HG02870 (cell line): ENCODE measurements at regions not wholly inside any gene's neighbourhood (a gene's known extent, or its start where the extent isn't known, plus 50 kb on each side); places are given as distances from the start of the nearest gene placed in this dataset.
"Not testable (repeated sequence)": the region's sequence is repeated elsewhere in the genome, so short reads cannot be mapped to it uniquely, and the experiment has no call there.

Source experiments
- ATAC-seq: cut with Tn5 transposase; IDR thresholded peaks from one replicate; pipeline ENCODE4 v1.9.1; 2021; ENCODE audit warnings: mild to moderate bottlenecking, moderate library complexity; ENCODE audit not compliant: unreplicated experiment

DNA sequence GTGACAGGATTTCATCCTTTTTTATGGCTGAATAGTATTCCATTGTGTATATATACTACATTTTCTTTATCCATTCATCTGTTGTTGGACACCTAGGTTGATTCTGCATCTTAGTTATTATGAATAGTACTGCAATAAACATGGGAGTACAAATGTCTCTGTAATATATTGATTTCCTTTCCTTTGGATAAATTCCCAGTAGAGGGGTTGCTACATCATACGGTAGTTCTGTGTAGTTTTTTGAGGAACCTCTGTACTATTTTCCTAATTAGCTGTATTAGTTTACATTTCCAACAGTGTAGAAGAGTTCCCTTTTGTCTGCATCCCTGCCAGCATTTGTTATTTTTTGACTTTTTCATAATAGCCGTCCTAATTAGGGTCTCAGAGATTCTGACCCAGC lies 201.3 kb downstream of the GIPC2 start:
- ATAC-seq: no peak

DNA sequence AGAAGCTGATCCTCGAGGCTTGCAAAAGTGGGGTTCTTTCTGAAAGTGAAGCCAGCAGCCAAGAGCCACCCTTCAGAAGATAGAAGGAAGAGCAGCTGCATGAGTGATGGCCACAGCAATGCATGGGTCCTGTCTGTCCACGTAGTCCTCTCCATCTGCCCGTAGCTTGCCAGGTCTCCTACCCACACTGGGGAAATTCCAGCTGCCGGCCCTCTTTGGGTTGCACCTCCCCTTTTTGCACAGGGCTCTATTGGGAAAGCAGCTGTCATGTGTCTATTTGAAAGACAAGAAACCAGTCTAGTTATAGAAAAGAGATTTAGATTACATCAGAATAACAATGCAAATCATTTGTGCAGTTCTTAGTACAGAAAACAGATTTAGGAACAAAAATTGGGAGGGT lies 204.4 kb downstream of the GIPC2 start:
- ATAC-seq: no peak

DNA sequence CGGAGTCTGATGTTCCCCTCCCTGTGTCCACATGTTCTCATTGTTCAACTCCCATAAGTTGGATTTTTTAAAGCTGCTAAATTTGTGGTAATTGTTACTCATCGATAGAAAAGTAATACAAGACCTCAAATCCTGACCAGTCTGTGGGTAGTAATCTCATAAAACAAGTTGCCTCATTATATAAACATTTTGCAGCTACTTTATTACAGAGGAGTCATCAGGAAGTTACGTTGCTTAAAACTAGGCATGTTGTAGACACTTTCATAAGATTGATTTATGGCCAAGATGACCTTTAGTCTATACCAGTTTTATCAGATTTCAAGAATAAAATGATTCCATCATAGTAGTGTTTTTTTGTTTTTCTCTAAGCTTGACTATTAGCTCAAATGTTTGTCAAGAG lies 208.8 kb downstream of the GIPC2 start:
- no peak for ATAC-seq

DNA sequence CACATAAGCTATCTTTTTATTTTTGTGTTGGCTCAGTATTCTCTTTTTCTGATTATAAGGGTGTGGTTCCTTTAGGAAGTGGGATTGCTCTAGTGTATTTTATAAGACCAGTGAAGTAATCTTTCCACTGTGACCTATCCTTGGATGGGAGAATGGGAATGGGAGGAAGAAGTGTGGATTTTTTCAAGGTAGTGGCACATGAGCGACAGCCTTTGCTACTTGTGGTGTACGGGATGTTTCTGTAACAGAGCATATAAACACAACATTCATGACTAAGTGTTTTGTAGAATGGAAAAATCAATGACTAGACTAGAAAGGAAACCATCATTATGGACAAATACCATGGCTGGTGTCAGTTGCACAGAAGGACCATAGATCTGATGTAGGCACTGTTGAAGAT lies 209.6 kb downstream of the GIPC2 start:
- no peak for ATAC-seq

DNA sequence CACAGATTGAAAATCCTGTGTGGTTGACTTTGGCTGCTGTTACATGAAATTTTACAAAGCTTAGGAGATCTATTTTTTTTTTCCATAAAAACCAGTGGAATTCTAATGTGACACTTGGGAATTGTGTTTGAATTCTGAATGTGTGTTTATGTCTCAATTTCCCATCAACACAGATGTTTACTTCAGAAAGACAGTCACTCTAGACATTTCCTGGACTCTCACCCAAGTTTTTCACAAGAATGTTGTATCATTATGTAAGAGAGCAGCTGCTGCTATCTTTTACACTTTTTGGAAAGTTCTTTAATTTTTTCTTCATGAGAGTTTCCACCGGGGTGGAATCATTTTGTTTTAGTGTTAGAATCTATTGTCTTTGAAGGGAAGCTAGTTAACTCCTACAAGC lies 210.1 kb downstream of the GIPC2 start:
- no peak for ATAC-seq

DNA sequence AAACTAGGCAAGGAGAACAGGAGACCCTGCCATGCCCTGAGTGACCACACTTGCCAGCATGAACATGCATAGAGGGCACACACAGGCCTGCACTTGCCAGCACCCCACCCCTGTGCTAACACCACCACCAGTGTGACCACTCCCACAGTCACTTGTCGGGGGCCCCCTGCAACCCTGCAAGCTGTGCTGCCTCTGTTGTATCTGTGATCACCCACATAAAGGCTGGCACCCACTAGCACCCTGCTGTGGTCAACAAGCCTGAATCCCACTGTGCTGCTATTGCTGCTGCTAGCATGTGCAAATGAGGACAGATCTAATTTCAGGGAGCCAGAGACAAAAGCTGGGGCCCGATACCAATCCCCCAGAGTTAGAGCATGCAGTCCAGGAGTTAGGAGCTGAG lies 217.7 kb downstream of the GIPC2 start:
- no peak for ATAC-seq

DNA sequence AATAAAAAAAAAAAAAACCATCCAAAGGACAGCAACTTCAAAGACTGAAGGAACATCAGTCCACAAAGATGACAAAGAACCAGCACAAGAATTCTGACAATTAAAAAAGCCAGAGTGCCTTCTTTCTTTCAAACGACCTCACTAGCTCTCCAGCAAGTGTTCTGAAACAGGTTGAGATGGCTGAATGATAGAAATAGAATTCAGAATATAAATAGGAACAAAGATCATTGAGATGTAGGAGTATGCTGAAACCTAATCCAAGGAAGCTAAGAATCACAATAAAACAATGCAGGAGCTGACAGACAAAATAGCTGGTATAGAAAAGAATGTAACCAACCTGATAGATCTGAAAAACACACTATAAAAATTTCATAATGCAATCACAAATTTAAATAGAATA lies 218.2 kb downstream of the GIPC2 start:
- ATAC-seq: no peak

DNA sequence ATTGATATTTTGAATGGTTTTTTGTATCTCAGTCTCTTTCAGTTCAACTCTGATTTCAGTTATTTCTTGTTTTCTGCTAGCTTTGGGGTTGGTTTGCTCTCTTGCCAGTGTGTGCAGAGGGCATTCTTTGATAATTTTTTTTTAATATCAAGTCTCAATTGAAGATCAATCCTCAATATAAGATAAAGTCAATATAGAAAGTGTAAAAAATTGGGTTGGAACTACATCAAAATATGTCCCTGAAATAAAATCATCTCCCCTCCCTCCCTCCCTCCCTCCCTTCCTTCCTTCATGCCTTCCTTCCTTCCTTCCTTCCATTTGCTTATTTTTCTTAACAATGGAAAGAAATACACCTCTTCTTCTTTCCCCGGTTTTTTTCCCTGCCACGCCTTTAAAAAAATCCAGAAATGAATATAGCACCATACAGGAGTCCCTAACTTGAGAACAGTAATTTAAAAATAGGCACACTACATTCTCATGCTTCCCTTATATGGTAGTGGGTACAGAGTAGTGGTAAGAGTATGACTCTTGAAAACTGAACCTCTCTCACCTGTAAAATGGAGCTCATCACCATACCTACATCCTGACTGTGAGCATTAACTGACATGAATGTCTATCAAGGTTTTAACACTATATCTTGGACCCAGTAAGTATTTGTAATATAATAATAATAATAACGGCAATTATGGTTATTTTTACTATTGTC lies 221.9 kb downstream of the GIPC2 start:
- no peak for ATAC-seq

DNA sequence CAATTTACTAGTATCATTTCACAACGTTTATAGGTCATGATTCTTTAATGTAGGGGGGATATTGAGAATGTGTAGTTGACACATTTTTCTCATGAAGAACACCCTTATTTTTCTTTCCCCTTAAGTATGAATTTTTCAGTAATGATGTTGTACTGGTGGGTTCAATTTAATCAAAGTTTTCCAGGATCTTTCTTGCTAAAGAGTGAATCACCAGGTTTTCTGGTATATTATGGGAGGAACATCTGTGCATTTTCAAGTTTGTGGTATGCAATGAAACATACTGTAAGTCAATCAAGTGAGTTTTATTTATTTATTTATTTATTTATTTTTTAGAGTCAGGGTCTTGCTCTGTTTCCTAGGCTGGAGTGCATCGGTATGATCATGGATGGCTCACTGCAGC lies 221.2 kb upstream of the PTGFR start:
- ATAC-seq: no peak

DNA sequence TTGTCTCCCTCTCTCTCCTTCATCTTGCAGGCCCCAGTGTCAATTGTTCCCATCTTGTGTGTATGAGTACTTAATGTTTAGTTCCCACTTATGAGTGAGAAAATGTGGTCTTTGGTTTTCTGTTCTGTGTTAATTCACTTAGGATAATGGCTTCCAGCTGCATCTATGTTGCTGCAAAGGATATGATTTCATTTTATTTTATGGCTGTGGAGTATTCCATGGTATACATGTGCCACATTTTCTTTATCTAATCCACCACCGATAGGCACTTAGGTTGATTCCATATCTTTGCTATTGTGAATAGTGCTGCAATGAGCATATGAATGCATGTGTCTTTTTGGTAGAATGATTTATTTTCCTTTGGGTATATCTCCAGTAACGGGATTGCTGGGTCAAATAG lies 219.4 kb upstream of the PTGFR start:
- not testable (repeated sequence) for ATAC-seq

DNA sequence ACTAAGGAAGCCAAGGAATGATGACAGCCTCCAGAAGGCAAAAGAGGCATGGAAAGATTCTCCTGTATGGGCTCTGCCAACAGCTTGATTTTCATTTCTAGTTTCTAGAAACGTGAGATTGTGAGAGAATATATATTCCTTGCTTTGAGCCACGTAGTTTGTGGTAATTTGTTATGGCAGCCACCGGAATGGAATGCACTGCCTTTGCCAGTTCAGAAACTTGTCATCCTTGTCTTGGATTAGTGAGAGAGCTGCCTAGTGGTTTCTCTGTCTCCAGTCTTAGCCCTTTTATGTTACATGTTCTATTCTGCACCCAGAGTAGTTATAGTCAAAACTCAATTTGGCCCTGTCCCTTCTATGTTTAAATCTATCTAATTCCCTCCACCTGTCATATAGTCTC lies 216.0 kb upstream of the PTGFR start:
- ATAC-seq: no peak

DNA sequence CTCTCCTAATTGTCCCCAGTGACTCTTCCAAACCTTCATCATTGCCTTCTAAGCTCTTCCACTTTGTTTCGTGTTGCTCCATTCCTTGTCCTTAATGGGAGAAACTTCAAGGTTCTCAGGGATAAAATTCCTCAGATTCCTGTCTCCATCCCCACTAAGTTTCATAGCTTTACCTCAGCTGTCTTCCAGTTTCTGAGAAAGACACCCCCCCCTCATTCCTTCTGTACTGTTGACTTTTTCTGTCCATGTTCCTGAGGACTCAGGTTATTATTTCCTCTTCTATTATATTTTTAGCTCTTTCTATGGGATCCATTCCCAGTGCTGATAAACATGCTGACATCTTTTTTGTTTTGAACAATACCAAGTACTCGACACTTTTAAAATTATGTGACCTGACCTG lies 215.3 kb upstream of the PTGFR start:
- ATAC-seq: no peak

DNA sequence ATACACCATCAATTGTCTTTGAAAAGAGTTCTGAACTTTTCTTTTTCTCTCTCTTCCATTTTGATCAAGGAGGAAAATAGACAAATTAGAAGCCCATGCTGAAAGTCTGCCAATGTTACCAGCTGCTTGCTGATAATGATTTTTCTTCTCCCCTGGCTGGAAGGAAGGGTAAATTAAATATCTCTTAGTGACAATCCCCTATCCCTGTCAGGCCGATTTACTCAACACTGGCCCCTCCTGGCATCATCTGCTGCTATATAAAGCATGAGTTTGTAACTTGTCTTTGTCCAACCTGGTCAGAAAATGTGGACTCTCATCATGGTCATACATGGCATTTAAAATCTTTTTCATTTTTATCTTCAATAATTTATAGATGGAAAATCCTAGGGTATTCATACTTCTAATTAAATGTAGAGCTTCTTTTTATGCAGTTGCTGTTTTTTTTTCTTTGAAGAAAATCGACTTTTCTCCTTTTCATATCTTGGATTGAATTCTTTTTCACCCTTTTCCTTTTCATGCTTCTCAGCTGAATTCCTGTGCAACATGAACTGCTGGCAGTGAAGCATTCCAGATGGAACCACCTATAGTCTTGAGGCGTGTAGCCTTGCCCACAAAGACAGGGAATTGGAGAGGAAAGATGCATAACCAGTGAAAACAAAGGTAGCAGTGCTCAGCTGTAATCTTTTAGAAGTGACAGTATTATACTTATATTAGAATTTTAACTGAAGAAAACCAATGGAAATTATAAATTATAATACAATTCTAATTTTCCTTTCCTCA lies 214.7 kb upstream of the PTGFR start:
- ATAC-seq: no peak

DNA sequence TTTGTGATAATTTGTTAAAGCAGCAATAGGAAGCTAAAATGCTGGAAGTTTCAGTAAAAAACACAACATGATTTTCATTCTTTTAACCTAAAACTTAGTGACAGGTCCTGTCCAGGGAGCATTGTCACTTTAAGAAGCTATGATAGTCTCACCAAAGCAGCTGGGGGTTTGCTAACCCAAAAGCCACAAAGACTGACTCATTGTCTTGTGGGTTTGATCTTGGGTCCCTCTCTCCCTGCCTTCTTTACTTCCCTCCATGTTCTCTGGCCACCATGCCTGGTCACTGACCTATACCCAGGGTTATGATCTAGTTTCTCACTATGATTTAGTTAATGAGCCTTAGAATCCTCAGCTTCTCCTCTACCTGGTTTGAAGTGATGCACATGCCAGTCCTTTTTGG lies 213.5 kb upstream of the PTGFR start:
- ATAC-seq: no peak

DNA sequence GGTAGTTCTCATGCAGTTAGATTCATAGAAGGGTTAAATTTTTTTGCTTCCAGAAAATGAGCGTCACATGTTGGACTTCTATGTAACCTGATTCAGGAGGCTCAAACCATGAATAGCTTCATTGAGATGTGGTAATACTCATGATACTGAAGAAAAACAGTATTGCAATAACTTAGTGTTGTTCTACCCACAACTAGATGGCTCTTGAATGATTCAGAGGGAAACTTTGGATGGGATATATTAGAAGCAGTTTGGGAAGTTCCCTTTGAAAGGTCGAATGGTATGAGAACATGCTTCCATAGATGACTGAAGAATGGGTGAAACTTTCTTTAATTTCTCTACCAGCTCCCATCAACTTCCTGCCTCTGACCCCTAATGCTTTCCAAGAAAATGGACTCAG lies 211.7 kb upstream of the PTGFR start:
- no peak for ATAC-seq

DNA sequence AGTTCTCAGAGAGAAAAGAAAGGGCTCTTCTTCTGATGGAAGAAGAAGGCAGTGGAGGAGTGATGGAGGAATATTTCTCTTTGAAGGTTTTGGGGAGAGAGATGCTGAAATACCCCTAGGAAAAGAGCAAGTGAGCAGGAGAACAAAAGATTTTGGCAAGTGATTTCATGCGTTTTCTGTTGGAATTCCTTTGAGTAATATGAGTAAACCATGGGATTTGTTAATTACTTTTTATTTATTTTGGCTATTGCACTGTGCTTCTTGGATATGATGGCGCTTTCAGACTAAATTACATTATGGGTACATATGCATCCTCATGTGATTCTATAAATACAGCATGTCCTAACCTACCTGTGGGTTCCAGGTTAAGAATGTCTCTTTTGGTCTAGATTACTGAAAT lies 210.1 kb upstream of the PTGFR start:
- ATAC-seq: no peak

DNA sequence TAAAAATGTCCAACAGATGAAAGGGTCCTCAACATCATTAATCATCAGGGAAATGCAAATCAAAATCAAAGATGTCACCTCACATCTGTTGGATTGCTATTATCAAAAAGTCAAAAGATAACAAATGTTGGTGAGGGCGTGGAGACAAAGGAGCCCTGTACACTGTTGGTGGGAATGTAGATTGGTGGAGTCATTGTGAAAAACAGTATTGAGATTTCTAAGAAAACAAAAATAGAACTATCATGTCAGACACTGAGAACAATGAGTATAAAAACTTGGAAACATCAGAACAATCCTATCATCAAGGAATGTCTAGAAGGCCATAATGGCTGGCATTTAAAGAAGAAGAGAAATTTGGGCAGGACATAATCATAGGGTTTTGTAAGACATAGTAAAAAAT lies 209.2 kb upstream of the PTGFR start:
- ATAC-seq: no peak

DNA sequence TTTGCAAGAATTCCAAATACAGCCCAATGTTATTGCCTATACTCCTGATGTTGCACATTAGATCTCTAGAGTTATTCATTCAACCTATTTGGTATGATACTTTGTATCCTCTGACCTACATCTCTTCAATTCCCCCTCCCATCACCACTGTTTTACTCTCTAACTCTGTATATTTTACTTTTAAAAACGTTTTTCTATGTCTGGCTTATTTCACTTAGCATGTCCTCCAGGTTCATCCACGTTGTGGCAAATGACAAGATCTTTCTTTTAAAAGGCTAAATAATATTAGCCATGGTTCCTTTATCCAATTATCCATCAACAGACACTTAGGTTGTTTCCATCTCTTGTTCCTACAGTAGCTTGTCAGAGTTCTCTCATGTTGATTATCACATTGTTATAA lies 207.1 kb upstream of the PTGFR start:
- no peak for ATAC-seq

DNA sequence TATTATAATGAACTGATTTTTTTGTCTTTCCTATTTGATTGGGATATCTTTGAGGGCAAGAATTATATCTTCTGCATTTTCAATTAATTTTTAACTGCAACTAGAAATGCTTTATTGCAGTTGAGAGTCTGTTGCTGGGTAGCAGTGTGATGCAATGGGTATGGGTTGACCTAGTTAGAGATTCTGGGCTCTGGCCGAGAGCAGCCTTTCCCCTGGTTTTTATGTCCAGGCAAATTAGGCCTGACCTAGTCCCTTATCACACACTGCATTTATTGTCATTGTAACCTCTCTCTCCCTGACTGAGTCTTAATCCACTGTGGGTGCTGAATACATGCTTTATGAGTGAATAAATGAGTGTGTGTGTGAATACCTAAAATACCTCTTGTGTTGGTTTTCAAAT lies 206.4 kb upstream of the PTGFR start:
- no peak for ATAC-seq

DNA sequence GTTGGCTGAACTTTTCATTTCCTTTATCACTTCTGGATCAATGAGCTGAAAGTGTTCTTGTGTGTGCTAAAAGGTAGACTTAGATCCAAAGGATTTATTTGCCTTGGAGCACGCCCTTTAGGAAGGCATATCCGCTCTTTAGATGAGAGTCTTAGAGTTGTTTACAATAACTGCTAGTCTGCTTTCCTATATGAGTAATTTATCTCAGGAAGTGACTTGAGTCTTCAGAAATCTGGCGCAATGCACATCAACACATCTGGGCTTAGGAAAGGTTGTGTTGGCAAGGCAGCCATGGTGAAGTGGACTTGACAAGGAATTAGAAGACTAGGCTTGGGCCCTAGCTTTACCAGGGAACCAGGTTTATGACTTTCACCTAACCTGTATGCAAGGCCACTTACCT lies 204.1 kb upstream of the PTGFR start:
- no peak for ATAC-seq

DNA sequence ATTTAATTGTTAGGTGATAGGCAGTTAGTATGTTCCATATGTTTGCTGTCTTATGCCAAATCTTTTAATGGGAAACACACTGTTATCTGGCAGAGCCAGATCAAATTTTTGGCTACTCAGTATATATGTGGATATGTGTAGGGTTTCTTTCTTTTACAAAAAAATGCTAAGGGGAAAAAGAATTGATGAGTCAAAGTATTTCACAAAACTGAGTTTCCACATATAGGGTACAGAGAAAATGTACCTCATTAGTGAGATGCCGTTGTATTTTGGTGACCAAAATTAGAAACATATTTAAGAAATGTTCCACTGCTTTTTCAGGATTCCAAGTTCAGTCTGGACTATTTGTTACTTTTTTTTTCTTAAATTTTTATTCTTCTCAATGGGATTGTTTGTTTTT lies 201.2 kb upstream of the PTGFR start:
- no peak for ATAC-seq

DNA sequence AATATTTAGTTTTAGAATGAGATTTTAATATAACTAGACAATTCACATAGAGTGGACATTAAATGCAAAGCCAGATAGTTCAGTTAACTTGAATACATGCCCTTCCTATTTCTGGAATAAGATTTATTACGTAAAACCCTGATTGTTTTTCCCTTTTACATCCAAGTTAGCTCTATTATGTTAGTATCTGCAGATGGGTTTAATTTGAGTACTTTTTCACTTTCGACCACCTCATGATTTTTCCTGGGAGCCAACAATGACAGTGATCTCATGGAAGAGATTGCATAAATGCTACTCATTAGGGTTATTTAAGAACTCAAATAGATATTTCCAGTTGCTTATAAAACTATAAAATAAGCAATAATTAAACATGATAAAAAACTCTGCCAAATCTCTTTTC lies 199.4 kb upstream of the PTGFR start:
- ATAC-seq: no peak

DNA sequence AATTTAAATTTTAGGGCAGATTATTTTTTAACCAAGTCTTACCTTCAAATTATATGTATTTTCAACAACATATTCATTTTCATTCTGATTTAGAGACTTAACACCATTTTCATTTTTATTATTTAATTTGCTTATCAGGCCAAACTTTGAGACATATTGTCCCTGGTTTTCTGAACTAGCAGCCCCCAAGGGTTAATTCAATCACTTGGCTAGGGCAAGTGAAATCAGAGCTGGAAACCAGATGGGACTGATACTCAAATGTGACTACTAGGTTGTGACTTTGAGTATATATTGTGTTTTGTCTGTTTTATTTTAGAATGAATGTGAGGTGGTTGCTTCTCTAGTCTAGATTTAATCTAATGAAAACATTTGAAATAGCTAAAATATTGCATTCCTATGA lies 198.9 kb upstream of the PTGFR start:
- no peak for ATAC-seq
